GM12864 (cell line): ENCODE measurements at regions not wholly inside any gene's neighbourhood (a gene's known extent, or its start where the extent isn't known, plus 50 kb on each side); places are given as distances from the start of the nearest gene placed in this dataset.
"Not testable (repeated sequence)": the region's sequence is repeated elsewhere in the genome, so short reads cannot be mapped to it uniquely, and the experiment has no call there.

Experiments used
- DNase-seq: peaks from one replicate; pipeline ENCODE4 v3.0.0-alpha.2; 2011; ENCODE audit warnings: low read depth
- H3K4me3 ChIP-seq: 2 replicates; pipeline ENCODE4 v1.5.1; 2011; ENCODE audit warnings: mild to moderate bottlenecking, low read depth, low read length, control low read depth
- CTCF ChIP-seq: IDR thresholded peaks from 2 replicates; pipeline ENCODE4 v1.5.1; 2011; ENCODE audit warnings: low read depth, mild to moderate bottlenecking, moderate library complexity, low read length, control low read depth, inconsistent platforms; ENCODE audit errors: missing control alignments

- TF ChIP-seq CTCF: no peak
- DNase-seq: no peak
These were observed 441.0 kb downstream of the DSC3 start for GRCh38 chr18:30601541-30601940.

GRCh38 chr18:30597202-30597601, 445.3 kb downstream of the DSC3 start:
- no peak for TF ChIP-seq CTCF
- no peak overlapping the region for H3K4me3 ChIP-seq
- no peak for DNase-seq

More at GRCh38 chr18:30601541-30601940, 441.0 kb downstream of the DSC3 start:
- H3K4me3 ChIP-seq: no peak overlapping the region

GRCh38 chr18:30596635-30597034, 445.9 kb downstream of the DSC3 start:
- no peak overlapping the region for H3K4me3 ChIP-seq
- no peak for DNase-seq
- TF ChIP-seq CTCF: no peak

GRCh38 chr18:30595942-30596341, 446.6 kb downstream of the DSC3 start:
- no peak overlapping the region for H3K4me3 ChIP-seq
- TF ChIP-seq CTCF: no peak
- DNase-seq: no peak

- not testable (repeated sequence) for DNase-seq, H3K4me3 ChIP-seq
These were observed 447.6 kb downstream of the DSC3 start for GRCh38 chr18:30594911-30595310.

- TF ChIP-seq CTCF: no peak
- H3K4me3 ChIP-seq: no peak overlapping the region
- no peak for DNase-seq
These were observed 451.1 kb downstream of the DSC3 start for GRCh38 chr18:30591462-30591861.

- TF ChIP-seq CTCF: no peak
- no peak overlapping the region for H3K4me3 ChIP-seq
- no peak for DNase-seq
These were observed 453.8 kb downstream of the DSC3 start for GRCh38 chr18:30588673-30589164.
